Ishikawa (cell line): ENCODE measurements at regions not wholly inside any gene's neighbourhood (a gene's known extent, or its start where the extent isn't known, plus 50 kb on each side); places are given as distances from the start of the nearest gene placed in this dataset.

ENCODE experiments used
- CEBPB ChIP-seq: IDR thresholded peaks from 2 replicates; pipeline ENCODE4 v1.6.1; 2012
- CREB1 ChIP-seq: IDR thresholded peaks from 2 replicates; pipeline ENCODE4 v1.6.1; 2012; ENCODE audit warnings: low read depth
- EGR1 ChIP-seq: IDR thresholded peaks from 2 replicates; pipeline ENCODE4 v1.6.1; 2012
- EP300 ChIP-seq: IDR thresholded peaks from 2 replicates; pipeline ENCODE4 v1.6.1; 2012; ENCODE audit warnings: borderline replicate concordance
- FOXM1 ChIP-seq: IDR thresholded peaks from 2 replicates; pipeline ENCODE4 v1.6.1; 2012; ENCODE audit warnings: low read depth, borderline replicate concordance
- MAX ChIP-seq: IDR thresholded peaks from 2 replicates; pipeline ENCODE4 v1.6.1; 2012
- NFIC ChIP-seq: IDR thresholded peaks from 2 replicates; pipeline ENCODE4 v1.6.1; 2012
- RAD21 ChIP-seq: IDR thresholded peaks from 2 replicates; pipeline ENCODE4 v1.6.1; 2012; ENCODE audit warnings: low read depth
- REST ChIP-seq: IDR thresholded peaks from 2 replicates; pipeline ENCODE4 v1.6.1; 2012; ENCODE audit warnings: low read depth, mild to moderate bottlenecking
- TAF1 ChIP-seq: IDR thresholded peaks from 2 replicates; pipeline ENCODE4 v1.6.1; 2012; ENCODE audit warnings: low read depth, mild to moderate bottlenecking
- TCF12 ChIP-seq: IDR thresholded peaks from 2 replicates; pipeline ENCODE4 v1.6.1; 2012; ENCODE audit warnings: low read depth
- TEAD4 ChIP-seq: IDR thresholded peaks from 2 replicates; pipeline ENCODE4 v1.6.1; 2012
- USF1 ChIP-seq: IDR thresholded peaks from 2 replicates; pipeline ENCODE4 v1.6.1; 2012
- YY1 ChIP-seq: IDR thresholded peaks from 2 replicates; pipeline ENCODE4 v1.6.1; 2012; ENCODE audit warnings: low read depth
- ZBTB7A ChIP-seq: IDR thresholded peaks from 2 replicates; pipeline ENCODE4 v1.6.1; 2012; ENCODE audit warnings: low read depth

GRCh38 chr9:129487658-129488483 lies 133.0 kb downstream of the C9orf50 start:
- TF ChIP-seq YY1: no peak
- TF ChIP-seq MAX: peak; percentile 5; the same call in 1 of the 2 replicates
- peak; percentile 40; the same call in 1 of the 2 replicates for TF ChIP-seq NFIC
- no peak for TF ChIP-seq CREB1
- TF ChIP-seq ZBTB7A: 0 out of 2 replicates have a peak, but pooled peaks have one; percentile 3

GRCh38 chr9:129486756-129487657 lies 133.9 kb downstream of the C9orf50 start:
- no peak for TF ChIP-seq USF1
- TF ChIP-seq NFIC: peak; percentile 46; the same call in 1 of the 2 replicates
- no peak for TF ChIP-seq REST
- peak; percentile 84 for TF ChIP-seq EGR1
- TF ChIP-seq TCF12: no peak
- TF ChIP-seq TEAD4: no peak
- peak; percentile 7; the same call in 1 of the 2 replicates for TF ChIP-seq RAD21
- 0 out of 2 replicates have a peak, but pooled peaks have one; percentile 37 for TF ChIP-seq ZBTB7A

- TF ChIP-seq EP300 (no peak), CEBPB (no peak), NFIC (no peak), ZBTB7A (no peak), TCF12 (no peak), YY1 (no peak), REST (no peak), CREB1 (no peak), EGR1 (no peak), FOXM1 (no peak), TAF1 (no peak), USF1 (no peak), MAX (no peak), RAD21 (no peak)
These were observed 135.6 kb downstream of the C9orf50 start for GRCh38 chr9:129485145-129485774.

- TF ChIP-seq NFIC: no peak
- no peak for TF ChIP-seq RAD21
- TF ChIP-seq FOXM1: no peak
- TF ChIP-seq TAF1: no peak
- no peak for TF ChIP-seq TCF12
- no peak for TF ChIP-seq USF1
- TF ChIP-seq REST: no peak
- TF ChIP-seq YY1: no peak
- TF ChIP-seq MAX: no peak
- TF ChIP-seq ZBTB7A: no peak
- TF ChIP-seq EP300: no peak
- TF ChIP-seq CEBPB: no peak
- TF ChIP-seq EGR1: no peak
- TF ChIP-seq TEAD4: no peak
- TF ChIP-seq CREB1: no peak
These were observed 136.4 kb downstream of the C9orf50 start for GRCh38 chr9:129484352-129485000.
